ENCODE measurements at regions not wholly inside any gene's neighbourhood (a gene's known extent, or its start where the extent isn't known, plus 50 kb on each side); places are given as distances from the start of the nearest gene placed in this dataset.
"Not testable (repeated sequence)": the region's sequence is repeated elsewhere in the genome, so short reads cannot be mapped to it uniquely, and the experiment has no call there.

GRCh38 chr10:34013235-34013634 lies 678.8 kb upstream of the NRP1 start:
- FAIRE-seq = no peak

DNA sequence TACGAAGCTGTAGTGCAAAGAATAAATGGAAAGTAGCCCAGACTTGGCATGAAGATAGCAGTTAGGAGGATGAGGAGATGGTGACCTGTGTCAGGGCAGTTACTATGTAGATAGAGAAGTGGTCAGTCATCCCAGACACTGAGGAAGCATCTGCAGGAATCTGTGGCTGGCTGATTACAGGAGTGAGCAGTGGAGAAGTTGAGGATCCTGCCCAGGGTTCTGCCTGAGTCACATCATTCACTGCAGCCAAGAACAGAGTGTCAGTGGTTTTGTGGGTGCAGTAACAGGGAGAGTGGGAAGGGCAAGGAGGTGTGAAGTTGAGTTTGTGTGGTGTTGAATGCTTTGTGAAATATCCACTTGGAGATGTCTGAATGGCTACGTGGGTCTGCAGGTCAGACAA lies 676.4 kb upstream of the NRP1 start:
- no peak for FAIRE-seq

GRCh38 chr10:34010228-34010627 lies 675.8 kb upstream of the NRP1 start:
- not testable (repeated sequence) for FAIRE-seq

- no peak for FAIRE-seq
Observed at GRCh38 chr10:34008656-34009055, 674.2 kb upstream of the NRP1 start.

DNA sequence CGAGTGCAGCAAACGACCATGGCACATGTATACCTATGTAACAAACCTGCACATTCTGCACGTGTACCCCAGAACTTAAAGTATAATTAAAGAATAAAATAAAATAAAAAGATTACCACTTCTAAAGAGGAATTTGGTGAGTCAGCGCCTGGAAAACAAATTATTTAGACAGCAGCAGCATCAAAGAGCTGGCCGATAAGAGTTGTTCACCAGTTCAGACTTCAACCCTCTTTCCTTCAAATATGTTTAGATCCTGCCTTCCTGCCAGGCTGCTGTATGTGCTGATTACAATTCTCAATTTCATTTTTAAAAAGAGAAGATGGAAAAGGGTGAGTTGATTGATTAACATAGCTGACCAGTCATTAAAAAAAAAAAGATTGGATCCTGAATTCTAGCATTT lies 672.0 kb upstream of the NRP1 start:
- FAIRE-seq = no peak

DNA sequence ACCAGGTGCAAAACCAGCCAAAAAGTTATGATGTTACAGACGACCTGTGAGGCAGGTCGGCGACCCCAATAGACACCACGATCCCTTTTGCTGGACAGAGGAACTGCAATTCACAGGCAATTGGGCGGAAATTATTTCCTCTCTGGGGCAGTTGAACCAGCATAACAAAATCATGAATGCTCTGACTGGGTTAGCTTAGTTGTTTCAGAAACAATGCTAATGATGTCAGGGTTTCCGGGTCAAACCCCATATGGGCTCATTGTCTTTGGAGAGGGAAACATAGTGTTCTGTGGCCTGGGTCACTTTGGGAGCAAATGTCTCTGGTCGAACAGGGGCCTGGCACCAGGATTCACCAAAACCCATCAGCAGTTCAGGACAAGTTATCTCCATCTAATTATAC lies 669.1 kb upstream of the NRP1 start:
- no peak for FAIRE-seq

DNA sequence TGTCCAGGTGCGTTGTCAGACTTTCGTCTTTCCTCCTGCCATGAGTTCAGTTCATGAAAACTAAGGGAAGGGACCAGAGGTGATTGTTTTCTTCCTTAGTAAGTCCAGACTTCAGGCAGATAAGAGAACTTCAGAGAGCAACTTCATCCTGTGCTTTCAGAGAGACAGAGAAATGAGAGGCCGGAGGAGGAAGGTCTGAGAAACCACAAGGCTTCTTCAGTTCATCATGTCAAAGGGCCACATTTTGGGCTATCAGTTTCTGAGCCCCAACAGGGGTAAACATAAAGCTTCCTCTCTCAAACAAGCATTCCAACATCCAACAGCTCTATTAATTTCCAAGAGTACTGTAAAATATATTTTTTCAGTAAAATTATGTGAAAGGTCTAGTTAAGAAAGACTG lies 668.4 kb upstream of the NRP1 start:
- no peak for FAIRE-seq

DNA sequence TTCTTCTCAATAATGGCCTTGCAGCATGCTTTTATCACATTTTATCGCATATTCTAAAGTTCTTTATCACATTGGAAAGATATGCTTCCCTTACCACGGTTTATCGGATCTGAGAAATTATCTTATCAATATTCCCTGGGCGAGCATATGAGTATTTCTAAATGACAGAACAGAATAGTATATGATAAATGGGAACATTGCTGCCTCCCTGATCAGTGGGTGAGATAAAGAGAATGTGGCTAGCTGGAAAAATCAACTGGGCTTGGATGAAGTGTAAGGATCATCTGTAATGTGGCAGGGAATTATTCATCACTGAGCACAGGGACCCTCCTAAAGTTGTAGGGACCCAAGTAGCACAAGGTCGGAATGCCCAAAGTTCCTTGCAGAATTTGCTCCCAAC lies 667.4 kb upstream of the NRP1 start:
- no peak for FAIRE-seq

DNA sequence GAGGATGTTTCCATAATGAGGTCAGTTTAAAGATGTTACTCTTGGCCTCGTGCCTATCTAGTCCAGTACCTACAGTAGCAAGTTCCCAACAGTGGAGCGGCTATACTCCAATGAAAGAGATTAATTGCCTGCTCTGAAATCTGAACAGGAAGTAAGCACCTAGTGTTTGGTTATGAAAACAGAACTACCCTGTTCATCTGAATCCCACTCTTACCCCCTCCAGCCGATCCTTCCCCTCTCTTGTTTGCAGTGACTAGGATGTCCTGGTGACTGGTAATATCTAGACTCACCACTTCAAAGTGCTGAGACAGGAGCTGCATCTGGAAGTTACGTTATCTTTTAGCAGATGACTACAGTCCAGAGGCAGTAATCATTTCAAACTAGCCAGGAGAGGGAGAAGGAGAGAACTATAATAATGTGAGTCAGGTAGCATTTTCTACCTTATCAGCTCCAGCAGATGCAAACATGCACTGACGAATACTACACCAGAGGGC lies 666.7 kb upstream of the NRP1 start:
- FAIRE-seq = no peak

- no peak for FAIRE-seq
Observed at GRCh38 chr10:33993917-33994316, 659.5 kb upstream of the NRP1 start.

- FAIRE-seq = no peak
Observed at GRCh38 chr10:33991924-33992323, 657.5 kb upstream of the NRP1 start.

GRCh38 chr10:33986515-33986914 lies 652.0 kb upstream of the NRP1 start:
- no peak for FAIRE-seq

GRCh38 chr10:33986016-33986415 lies 651.5 kb upstream of the NRP1 start:
- FAIRE-seq = no peak

- FAIRE-seq = no peak
Observed at GRCh38 chr10:33982995-33983394, 648.5 kb upstream of the NRP1 start.

DNA sequence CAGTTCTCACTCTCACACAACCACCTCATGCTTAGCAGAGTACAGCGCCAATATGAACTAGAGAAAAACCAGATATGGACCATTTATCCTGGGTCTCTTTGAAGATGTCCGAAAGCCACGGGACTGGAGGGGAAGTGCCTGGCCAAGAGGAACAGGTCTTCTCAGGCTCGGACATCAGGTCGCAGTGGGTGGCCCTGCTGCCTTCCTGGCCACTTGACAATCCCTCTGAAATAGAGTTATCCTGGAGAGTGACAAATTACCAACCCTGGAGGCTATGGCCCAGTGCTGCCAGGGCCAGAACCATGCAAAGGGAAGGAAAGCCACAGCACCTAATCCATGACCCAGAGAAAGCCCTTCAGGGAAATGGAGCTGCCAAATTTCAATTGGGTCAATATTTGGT lies 646.8 kb upstream of the NRP1 start:
- no peak for FAIRE-seq

DNA sequence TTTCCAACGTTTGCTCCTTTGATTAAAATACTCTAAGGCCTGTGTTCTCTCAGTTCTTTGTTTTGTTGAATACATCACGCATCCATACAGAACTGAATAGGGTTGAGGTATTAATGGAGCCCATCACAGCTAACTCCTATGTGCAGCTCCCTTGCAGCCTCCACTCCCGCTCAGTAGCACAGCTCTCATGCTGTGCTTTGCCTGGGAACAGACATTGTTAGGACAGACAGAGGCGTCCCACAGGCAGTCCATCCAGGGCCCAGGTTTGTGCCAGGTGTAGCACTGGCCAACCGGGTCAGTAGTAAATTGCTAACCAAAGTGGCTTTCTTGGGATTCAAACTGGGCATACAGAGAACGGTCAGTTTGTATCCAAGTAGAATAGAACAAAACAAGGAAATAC lies 644.7 kb upstream of the NRP1 start:
- FAIRE-seq = no peak

DNA sequence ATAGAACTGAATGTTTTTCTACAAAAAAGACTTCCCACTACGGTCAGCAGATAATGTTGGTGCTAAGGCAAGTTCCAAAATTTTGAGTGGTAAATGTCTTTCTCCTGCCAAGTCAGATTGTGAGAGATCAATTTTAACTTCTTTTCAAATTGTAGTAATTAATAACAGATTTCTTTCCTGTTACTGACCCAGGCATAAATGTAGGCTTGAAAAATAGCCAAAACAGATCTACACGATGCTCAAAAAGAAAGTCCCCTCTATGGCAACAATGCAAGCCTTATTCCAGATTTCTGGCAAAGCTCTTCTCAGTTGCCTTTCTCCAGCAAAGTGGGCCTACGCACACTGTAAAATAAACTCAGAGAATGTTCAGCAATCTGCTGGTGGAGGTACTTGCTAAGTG lies 641.0 kb upstream of the NRP1 start:
- FAIRE-seq = no peak

- FAIRE-seq = no peak
Observed at GRCh38 chr10:33974976-33975478, 640.6 kb upstream of the NRP1 start.

DNA sequence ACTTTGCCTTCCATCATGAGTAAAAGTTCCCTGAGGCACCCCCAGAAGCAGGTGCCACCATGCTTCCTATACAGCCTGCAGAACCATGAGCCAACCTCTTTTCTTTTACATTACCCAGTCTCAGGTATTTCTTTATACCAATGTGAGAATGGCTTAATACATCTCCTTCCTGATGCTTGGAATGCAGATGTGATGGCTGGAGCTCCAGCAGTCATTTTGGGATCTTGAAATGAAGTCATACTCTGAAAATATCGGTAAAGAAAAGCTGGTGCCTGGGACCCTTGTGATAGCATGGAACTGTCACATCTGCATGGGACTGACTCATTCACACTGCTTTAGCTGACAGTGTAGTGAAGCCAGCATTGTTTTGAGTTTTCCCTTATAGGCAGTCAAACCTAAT lies 634.5 kb upstream of the NRP1 start:
- no peak for FAIRE-seq

- no peak for FAIRE-seq
Observed at GRCh38 chr10:33967606-33968120, 633.2 kb upstream of the NRP1 start.

DNA sequence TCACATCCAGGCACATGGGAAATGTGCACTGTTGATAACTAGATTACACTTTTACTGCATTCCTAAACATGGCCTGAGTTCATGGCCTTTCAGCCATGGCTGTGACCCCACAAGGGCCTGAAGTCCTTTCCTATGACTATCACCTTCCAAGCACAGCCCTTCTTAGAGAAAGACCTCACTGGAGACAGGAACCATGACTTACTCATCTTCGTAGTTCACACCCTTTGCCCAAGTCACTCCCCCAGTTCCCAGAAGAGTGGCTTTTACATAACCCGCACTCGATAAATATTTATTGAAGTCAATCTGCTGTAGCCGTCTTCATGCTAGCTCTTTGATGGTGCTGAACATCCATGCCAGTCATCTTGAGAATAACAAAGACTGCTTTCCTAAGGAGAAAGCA lies 632.5 kb upstream of the NRP1 start:
- no peak for FAIRE-seq

GRCh38 chr10:33965795-33966581 lies 631.5 kb upstream of the NRP1 start:
- FAIRE-seq = no peak

GRCh38 chr10:33963729-33964128 lies 629.3 kb upstream of the NRP1 start:
- no peak for FAIRE-seq

- not testable (repeated sequence) for FAIRE-seq
Observed at GRCh38 chr10:33956322-33956721, 621.9 kb upstream of the NRP1 start.

GRCh38 chr10:33955676-33956075 lies 621.2 kb upstream of the NRP1 start:
- no peak for FAIRE-seq
